HG03378 (cell line): ENCODE measurements at regions not wholly inside any gene's neighbourhood (a gene's known extent, or its start where the extent isn't known, plus 50 kb on each side); places are given as distances from the start of the nearest gene placed in this dataset.
A peak's percentile ranks its signal among the peaks of the same experiment; 100 is the strongest.

Source experiments
- ATAC-seq: cut with Tn5 transposase; IDR thresholded peaks from one replicate; pipeline ENCODE4 v1.9.1; 2021; ENCODE audit warnings: mild to moderate bottlenecking, moderate library complexity; ENCODE audit not compliant: unreplicated experiment

GRCh38 chr12:31868965-31869364, 90.2 kb upstream of the RESF1 start:
- ATAC-seq = no peak

DNA sequence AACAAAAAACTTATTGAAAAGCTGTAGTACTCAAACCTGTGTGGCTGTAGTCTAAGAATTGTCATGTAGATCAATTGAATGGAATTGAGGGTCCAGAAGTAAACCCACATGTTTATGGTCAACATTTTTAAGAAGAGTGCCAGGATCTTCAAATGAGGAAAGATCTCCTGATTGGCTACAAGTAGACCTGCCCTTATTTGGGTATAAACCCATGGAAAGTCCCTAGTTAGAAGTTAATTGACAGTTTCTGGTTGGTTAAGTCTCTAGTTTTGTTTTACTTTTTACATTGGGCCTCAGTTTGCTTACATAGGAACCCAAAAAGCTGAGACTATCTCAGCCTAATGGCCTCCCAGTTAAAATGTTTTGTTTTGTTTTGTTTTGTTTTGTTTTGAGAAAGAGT, 91.9 kb upstream of the RESF1 start:
- ATAC-seq = no peak

DNA sequence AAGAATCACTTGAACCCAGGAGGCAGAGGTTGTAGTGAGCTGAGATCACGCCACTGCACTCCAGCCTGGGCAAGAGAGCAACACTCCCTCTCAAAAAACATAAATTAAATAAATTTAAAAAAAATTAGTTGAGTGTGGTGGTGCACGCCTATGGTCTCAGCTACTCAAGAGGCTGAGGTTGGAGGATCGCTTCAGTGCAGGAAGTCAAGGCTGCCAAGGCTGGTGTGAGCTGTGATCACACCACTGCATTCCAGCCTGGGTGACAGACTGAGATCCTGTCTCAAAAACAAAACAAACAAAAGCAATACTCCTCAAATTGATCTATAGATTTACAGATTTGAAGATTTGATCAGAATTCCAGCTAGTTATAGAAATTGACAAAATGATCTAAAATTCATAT, 92.7 kb upstream of the RESF1 start:
- ATAC-seq = no peak

DNA sequence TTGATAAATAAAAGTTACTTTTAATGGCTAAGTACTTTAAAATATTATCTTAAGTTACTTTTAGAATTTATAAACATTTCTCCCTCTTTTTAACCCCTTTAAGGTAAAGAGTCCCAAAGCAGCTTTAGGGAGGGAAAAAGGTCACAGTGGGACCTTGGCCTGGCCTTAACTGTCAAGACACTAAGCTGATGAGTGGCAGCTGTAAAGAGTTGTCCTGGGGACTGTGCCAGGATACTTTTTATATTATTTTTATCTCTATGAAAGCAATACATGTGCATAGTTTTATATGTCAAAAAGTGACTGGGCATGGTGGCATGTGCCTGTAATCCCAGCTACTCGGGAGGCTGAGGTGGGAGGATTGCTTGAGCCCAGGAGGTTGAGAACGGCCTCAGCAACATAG, 94.2 kb upstream of the RESF1 start:
- no peak for ATAC-seq

DNA sequence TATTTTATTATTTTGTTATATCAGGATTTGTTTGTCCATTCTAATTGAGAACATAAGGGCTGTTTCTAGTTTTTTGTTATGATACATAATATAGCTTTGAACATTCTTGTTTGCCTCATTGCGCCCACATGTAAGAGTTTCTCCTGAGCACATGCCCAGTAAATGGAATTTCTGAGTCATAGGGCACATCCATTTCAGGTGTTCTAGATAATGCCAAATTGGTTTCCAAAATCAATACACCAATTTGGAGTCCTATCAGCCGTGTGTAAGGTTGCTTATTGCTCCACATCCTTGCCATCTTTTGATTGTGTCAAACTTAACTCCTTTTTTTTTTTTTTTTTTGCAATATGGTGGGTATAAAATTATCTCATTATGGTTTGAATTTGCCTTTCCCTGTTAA, 97.9 kb upstream of the RESF1 start:
- ATAC-seq = no peak

GRCh38 chr12:31860401-31860800, 98.8 kb upstream of the RESF1 start:
- no peak for ATAC-seq

DNA sequence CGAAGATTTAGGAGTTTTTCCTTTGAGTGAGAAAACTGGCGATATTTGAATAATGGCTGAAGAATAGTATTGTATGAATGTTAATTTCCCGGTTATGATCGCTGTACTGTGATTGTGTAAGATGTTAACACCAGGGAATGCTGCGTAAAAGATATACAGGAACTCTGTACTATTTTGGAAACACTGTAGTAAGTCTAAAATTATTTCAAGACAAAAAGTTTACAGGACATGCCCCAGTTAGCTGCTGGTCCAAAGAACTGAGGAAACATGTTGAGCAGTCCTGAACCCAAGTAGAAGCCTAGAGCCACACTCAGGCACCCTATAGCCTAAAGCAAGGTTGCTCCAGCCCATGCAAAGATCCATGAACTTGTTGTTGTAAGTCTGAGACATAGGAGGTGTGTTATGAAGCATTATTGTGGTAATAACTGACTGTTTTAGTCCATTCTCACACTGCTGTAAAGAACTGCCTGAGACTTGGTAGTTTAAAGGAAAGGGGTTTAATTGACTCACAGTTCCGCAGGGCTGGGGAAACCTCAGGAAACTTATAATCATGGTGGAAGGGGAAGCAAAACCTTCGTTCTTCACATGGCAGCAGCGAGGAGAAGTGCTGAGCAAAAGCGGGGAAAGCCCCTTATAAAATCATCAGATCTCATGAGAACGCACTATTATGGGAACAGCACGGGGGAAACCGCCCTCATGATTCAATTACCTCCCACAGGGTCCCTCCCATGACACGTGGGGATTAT, 99.8 kb upstream of the RESF1 start:
- peak; percentile 58 for ATAC-seq

- ATAC-seq = no peak
Observed at GRCh38 chr12:31855427-31855826, 103.8 kb upstream of the RESF1 start.

DNA sequence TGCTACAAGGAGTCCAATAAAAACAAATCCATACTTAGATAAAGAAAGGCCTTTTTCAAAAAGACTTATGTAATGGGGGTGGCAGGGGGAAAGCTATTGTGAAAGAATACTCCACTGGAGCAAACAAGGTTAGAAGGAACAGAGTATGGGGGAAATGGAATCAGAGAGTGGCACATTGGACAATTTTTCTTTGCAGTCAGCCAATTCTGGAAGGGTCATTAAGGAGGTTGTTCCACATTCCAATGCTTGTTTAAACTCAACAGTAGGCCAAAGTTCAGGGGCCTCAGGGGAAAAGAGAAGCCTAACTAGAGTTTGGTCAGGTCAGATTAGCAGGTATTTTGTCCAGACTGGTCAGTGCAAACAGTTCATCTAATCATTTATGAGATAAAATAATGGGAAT, 105.2 kb upstream of the RESF1 start:
- ATAC-seq = no peak

GRCh38 chr12:31853520-31853919, 105.7 kb upstream of the RESF1 start:
- no peak for ATAC-seq

DNA sequence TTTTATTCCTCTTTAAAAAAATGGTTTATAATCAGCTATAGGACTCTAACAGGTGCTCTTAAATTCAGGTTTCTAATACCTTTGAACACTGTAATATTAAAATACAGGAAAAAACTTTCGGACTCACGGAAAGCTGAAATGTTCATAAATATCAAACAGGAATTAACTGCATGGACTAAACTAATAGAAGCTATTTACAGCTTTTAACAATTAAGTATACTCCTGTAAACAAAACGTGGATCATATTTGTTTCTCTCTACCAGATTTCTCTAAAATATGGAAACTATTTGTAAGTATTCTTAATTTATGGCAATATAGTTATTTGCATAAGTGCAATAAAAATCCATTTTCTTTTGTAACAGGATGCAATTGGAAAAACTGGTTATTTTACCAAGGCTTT, 108.9 kb upstream of the RESF1 start:
- ATAC-seq = no peak

GRCh38 chr12:31849090-31849687, 110.0 kb upstream of the RESF1 start:
- no peak for ATAC-seq

DNA sequence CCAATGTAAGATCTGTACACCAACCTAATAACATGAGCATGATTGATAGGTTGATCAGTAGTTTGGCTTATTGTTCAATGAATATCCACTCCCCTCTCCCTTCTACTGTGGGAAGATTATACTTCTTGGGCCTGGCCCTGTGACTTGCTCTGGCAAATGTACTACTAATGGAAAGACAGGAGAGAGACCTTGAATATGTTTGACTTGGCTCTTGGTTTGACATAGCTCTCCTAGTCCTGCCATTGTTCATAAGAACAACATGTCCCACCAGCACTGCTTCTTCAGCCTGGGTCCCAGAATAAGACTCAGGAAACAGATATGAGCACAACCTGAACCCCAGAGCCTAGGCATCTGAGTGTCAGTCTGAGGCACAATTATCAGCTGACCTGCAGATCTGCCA, 112.8 kb upstream of the RESF1 start:
- ATAC-seq = no peak

GRCh38 chr12:31845613-31846322, 113.4 kb upstream of the RESF1 start:
- ATAC-seq = no peak

DNA sequence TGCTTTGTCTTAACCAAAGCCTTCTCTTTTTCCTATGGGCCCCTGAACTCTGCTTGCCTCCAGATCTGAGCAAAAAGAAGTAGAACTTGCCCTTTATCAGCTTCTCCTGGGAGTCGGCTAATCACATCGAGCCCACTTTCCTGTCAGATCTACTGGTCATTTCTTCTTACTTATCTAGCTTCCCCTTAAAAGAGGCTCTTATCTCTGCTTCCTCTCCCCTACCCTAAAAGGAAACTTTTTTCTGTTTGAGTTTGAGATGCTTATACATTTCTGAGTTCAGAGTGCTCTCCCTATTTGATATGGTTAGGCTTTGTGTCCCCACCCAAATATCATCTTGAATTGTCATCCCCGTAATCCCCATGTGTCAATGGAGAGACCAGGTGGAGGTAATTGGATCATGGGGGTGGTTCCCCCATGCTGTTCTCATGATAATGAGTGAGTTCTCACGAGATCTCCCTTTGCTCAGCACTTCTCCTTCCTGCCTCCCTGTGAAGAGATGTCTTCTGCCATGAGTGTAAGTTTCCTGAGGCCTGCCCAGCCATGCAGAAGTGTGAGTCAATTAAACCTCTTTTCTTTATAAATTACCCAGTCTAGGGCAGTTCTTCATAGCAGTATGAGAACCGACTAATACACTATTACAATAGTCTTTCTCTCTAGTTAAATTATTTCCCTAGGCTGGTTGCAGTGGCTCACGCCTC, 114.7 kb upstream of the AMN1 start:
- no peak for ATAC-seq

DNA sequence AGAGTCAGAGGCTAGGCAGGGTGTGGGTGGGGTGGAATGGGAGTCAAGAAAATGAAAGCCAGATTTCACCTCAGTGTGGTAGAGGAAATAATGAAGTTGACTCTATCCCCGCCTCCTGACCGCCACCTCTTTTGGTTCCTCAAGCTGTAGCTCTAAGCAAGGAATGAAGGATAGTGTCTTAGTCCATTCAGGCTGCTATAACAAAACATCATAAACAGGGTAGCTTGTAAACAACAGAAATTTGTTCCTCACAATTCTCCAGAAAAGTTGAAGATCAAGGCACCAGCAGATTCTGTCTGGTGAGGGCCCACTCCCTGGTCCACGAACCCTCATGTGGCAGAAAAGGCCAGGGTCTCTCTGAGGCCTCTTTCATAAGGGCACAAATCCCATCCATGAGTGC, 109.1 kb upstream of the AMN1 start:
- no peak for ATAC-seq

DNA sequence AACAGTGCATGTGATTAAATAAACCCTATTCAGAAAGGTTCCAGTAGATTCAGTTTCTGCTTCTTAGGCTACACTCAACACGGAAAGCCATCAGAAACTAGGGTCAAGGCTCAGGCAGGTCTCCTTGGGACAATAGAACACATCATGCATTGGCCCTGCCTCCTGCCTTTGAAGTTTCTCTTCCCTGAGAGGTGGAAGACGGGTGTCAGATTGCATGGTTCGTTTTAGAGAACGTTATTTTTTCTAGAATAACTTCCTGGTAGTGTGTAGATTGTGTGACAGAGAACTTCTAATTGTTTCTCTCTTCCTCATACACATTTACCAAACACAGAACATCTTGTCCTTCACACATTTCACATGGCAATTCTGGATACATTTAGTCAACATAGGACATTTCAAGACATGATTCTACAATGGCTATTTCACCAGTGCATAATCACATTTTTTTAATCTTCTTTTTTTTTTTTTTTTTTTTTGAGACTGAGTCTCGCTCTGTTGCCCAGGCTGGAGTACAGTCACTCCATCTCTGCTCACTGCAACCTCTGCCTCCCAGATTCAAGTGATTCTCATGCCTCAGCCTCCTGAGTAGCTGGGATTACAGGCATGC, 106.6 kb upstream of the AMN1 start:
- ATAC-seq = no peak

- no peak for ATAC-seq
Observed at GRCh38 chr12:31834150-31834549, 105.3 kb upstream of the AMN1 start.

DNA sequence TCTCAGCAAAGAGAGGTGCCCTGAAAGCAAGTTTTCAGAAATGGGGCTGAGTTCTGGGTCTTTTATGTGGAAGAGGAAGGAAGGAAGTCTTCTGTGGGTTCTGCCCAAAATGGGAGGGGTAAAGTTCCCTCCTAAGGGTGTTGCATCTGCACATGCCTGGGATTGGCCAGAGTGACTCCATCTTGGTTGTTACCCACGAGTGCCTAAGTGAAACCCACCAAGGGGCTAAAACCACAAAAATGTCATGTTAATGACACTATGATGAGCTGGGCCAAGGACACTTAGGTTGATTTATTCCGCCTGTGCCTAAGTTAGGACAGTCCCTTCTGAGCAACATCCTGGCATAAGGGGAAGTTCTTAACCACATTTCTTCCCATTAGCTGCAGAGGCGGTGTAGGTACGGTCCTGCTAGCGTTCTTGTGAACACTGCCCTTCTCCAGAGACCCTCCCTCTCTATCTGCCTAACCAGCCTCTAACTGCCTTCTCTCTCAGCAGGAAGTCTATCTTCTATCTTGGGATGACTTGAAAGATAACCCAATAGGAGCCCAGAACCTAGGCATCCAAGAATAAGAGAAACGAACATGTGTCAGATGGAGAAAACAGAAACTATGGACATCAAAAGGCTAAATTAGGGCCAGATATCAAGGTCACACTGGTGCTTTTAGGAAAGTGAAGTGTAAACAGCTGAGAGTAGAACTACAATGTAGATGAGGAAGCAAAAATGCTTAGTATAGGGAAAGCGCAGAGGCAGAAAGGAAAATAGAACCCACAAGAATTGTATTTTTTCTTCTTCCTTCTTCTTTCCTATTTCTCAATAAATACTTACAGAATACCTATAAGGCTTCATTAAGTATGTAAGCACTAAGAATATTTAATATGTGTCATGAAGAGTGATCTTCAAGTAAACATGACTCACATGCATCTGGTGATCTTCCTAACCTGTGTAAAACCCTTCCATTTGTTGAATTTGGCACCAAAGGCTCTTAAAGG, 104.2 kb upstream of the AMN1 start:
- peak; percentile 79 for ATAC-seq

DNA sequence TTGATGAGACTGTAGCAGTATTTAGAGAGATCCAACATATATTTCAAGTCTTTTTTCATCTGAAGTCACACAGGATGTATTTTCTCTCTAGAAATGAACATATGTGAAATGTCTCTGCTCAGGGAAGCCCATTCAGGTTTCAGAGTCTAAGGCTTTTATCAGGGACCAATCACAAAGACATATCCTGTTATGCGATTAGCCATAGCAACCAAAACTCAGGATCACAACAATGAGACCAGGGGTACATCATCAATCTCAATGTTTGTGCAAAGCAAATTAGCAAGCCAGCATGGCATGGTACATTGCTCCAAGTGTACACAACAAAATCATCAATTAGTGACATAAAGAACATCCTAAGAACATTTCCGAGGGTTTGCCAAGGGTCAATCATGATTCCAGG, 99.2 kb upstream of the AMN1 start:
- no peak for ATAC-seq
